MG63 (cell line): ENCODE measurements at regions not wholly inside any gene's neighbourhood (a gene's known extent, or its start where the extent isn't known, plus 50 kb on each side); places are given as distances from the start of the nearest gene placed in this dataset.
"Not testable (repeated sequence)": the region's sequence is repeated elsewhere in the genome, so short reads cannot be mapped to it uniquely, and the experiment has no call there.

Experiments used
- DNase-seq: peaks from one replicate; pipeline ENCODE4 v3.0.0-alpha.2; 2020
- H3K27me3 ChIP-seq: fragments of 250-450 bp; sonication (Bioruptor Pico); 2 replicates; pipeline ENCODE4 v1.5.1; 2020; ENCODE audit warnings: mild to moderate bottlenecking, moderate library complexity
- H3K36me3 ChIP-seq: fragments of 250-450 bp; sonication (Bioruptor Pico); 2 replicates; pipeline ENCODE4 v1.5.1; 2020; ENCODE audit warnings: mild to moderate bottlenecking, moderate library complexity
- H3K4me3 ChIP-seq: fragments of 250-450 bp; sonication (Bioruptor Pico); 2 replicates; pipeline ENCODE4 v1.5.1; 2020; ENCODE audit warnings: mild to moderate bottlenecking, moderate library complexity
- H3K9me3 ChIP-seq: fragments of 250-450 bp; sonication (Bioruptor Pico); 2 replicates; pipeline ENCODE4 v1.5.1; 2020; ENCODE audit warnings: mild to moderate bottlenecking, moderate library complexity

DNA sequence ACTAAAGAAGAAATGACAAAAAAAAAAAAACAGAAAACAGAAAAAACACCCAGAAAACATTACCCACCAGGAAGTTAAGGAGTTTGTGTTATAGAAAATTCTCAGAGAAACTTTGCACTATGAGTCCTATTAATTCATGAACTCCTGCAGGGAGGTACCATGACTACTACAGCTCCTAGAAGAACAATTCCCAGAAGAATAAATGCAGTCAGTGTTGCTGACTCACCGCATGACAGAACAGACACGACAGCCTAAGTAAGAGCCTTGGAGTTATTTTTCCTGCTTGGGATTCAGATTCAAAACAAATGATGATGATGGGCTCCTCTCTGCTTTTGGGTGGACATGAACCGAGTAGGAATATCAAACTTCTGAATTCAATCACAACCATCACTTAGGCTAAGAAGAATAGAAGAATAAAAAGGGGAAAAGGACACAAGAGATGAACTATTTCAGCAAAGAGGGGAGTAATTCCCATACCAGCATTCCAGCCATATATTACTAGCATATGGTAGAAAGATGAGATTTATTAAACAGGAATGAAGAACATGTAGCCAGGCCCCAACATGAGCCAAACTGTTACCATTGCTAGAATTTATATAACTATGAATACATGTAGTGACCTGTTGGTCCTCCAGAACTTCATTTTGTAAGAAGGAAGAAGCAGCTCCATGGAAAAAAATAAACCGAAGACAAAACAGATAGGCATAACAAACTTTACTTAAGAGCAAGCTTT is 209.6 kb upstream of the PDE4D start:
- Histone ChIP-seq H3K9me3 (no peaks in the 10 kb centered on the region), H3K27me3 (no peaks in the 10 kb centered on the region), H3K36me3 (no peaks in the 10 kb centered on the region), H3K4me3 (no peak overlapping the region)
- no peak for DNase-seq

DNA sequence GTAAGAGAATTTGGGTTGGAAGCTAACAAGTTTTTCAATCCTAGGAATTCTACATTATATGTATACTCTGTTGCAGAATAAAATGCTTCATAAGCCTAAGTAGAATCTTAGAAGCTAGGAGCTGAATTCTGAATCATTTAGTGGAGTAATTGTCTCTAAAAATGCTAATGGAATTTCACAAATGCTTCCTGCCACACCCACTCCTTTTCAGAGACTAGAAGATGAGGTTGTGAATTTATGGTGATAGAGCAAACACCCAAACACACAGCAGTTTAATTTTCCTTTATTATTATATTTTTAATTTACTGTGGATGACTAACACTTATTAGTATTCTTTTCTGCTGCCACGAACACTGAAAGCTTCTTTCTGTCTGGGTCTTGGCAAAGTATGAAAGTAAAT is 208.0 kb upstream of the PDE4D start:
- Histone ChIP-seq H3K36me3 (no peaks in the 10 kb centered on the region), H3K27me3 (no peaks in the 10 kb centered on the region), H3K4me3 (no peak overlapping the region), H3K9me3 (no peaks in the 10 kb centered on the region)
- no peak for DNase-seq

DNA sequence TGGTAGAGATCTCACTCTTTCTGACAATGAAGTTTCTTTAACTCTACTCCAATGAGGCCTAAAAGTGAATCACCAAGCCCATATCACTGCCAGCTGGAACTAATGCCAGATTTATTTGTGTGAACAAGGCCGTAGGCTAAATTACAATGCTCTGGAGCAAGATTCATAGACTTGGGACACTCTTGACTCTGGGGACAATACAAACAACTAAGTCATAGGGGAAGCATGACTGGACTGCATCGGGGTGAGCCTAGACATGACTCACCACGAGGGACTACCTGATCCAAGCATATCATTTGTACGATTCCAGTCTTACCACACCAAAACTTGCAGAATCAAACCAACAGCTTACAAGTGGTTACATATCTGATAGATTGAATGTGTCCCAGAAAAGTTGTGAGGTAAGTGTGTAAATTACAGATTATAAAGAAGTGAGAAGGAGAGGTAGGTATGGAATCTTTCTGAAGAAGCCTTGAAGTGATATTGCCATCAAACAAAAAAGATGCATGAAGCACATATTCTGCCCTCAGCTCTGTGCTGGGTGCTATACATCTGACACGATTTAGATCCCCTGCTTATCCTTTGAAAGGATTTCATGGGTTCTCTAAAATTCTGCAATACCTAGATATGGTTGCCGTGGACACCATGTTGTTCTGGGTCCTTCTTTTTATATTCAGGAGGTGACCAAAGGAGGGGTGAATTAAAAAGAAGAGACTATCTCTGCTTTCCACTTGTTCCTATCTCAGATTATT is 199.3 kb upstream of the PDE4D start:
- Histone ChIP-seq H3K27me3 (no peaks in the 10 kb centered on the region), H3K9me3 (no peaks in the 10 kb centered on the region), H3K4me3 (no peak overlapping the region), H3K36me3 (no peaks in the 10 kb centered on the region)
- peak; percentile 8 for DNase-seq

DNA sequence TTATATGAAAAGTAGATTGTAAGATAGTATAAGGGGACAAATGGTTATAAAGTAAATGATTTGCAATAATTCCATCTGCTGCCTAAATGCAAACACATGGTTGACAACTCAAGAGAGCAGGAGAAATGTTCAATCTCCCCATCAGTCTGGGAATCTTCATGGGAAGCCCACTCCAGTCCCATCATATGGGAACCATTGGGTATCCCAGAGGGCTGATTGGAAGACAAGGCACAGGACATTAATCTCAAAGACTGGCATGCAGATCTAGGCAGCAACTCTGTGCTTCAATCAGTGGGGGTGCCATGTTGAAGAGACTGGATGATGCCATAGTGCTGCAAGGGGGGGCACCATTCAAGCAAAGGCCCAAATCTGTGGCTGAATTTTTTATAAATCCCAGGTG is 193.1 kb upstream of the PDE4D start:
- no peaks in the 10 kb centered on the region for H3K27me3 ChIP-seq
- H3K36me3 ChIP-seq, result no peaks in the 10 kb centered on the region
- H3K4me3 ChIP-seq, result no peak overlapping the region
- H3K9me3 ChIP-seq, result no peaks in the 10 kb centered on the region
- no peak for DNase-seq

DNA sequence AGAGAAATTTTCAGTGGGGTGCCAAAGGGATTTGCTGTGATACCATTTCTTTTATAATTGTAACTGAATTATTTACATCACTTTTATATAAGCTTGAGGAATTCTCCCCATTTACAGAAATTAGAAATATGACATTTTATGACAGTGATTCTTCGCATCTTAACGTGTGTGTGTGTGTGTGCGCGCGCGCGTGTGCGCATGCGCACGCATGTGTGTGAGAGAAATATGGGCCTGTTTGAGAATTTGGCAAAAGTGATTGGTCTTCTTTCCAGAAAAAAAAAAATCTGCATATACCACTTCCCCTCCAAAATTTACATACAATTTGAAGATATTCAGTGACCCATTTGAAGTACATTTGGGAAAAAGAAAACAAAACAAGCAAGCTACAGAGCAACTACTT is 190.7 kb upstream of the PDE4D start:
- Histone ChIP-seq H3K4me3 (no peak overlapping the region), H3K27me3 (no peaks in the 10 kb centered on the region), H3K36me3 (no peaks in the 10 kb centered on the region), H3K9me3 (no peaks in the 10 kb centered on the region)
- DNase-seq, result no peak

DNA sequence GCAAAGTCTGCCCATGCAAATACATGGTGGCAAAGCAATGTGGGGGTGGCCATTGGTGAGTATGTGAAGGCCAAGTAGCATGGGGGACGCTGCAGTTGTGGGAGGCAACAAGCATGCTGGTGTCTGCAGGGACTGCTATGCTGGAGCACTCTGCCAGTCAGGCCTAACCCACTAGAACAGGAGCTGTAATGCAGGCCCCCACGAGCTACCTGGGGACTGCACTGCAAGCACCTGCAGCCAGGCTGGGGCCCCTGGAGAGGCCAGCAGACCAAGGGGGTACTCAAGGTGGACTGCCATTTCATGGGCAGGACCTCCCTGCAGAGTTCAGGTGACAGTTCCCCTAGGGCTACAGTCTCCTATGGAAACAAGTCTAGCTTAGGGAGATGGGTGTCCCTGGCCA is 183.8 kb upstream of the PDE4D start:
- no peaks in the 10 kb centered on the region; the same call in 1 of the 2 replicates for H3K9me3 ChIP-seq
- H3K36me3 ChIP-seq, result no peaks in the 10 kb centered on the region

DNA sequence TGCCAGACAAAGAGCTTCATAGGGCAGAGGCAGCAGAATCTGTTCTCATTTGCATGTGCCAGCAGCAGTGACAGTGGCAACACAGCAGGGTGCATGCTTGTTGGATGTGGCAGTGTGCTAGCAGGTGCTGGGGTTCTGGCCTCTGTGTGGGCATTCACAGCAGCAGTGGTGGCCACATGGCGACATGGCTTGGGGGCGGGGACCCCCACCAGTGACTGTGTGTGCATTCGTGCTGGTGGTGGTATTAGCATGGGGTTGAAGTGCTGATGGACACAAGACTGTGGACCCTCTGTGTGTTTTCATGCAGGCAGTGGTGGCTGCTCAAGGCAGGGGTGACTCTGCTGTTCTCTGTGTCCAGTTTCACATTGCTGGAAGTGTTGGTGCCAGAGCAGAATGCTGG is 183.2 kb upstream of the PDE4D start:
- no peak for DNase-seq
- no peaks in the 10 kb centered on the region for H3K36me3 ChIP-seq
- H3K27me3 ChIP-seq, result no peaks in the 10 kb centered on the region
- no peaks in the 10 kb centered on the region; the same call in 1 of the 2 replicates for H3K9me3 ChIP-seq
- no peak overlapping the region for H3K4me3 ChIP-seq

More for the DNA sequence above, 183.8 kb upstream of the PDE4D start:
- Histone ChIP-seq H3K4me3 (no peak overlapping the region), H3K27me3 (no peaks in the 10 kb centered on the region)
- DNase-seq, result no peak

DNA sequence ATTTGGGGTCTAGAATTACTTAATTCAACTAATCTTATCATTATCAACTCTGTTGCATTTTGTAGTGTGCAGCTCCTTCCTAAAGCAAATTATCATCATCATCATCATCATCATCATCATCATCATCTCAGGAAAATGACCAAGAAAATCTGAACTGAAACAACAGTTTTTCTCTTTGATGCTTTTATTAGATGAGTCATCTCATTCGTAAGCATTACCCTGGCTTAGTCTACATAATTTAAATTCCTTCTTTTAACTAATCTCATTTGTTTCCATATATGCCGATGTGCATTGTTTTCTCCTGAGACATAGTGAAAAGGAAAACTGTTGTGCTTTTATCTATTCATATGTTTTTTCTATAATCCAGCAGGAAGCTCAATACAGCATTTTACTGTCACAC is 173.0 kb upstream of the PDE4D start:
- Histone ChIP-seq H3K4me3 (no peak overlapping the region), H3K36me3 (no peaks in the 10 kb centered on the region), H3K27me3 (no peaks in the 10 kb centered on the region), H3K9me3 (no peaks in the 10 kb centered on the region)
- DNase-seq, result no peak

DNA sequence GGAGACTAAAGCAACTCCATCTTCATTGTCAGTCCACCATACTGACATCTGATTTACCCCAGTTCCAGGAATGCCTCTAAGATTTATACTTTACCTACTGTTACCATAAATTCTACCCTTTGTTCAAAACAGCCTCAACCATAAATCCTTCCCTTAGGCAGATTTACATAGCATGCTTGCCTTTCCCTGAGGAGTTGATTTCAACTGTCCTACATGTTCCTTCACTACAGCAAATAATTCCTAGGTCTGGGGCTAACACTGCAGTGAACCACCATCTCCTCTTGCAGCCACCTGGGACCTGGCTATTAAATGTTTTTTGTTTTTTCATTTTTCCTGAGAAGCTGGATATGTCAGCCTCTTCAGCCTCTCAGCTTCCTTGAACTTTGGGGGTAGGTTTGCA is 166.9 kb upstream of the PDE4D start:
- DNase-seq, result no peak
- no peaks in the 10 kb centered on the region for H3K36me3 ChIP-seq
- no peaks in the 10 kb centered on the region for H3K9me3 ChIP-seq
- H3K4me3 ChIP-seq, result no peak overlapping the region
- no peaks in the 10 kb centered on the region; the same call in 1 of the 2 replicates for H3K27me3 ChIP-seq

DNA sequence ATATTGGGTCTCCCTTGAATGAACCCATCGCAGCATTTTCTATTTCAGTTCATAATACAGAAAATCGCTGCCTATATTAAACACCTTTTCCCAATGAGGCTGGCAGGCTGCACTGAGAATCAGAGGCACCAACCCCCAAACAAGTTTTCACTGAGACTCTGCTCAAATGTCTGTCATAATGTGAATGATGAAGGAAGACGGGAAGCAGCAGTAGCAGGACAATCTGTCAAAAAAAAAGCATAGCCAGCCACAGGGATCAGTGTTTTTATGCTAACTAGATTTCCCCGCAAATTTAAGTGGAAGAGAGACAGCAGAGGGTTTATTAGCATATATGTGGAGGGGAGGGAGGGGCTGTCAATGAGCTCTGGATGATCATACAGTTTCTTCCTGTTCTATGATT is 162.7 kb upstream of the PDE4D start:
- no peak for DNase-seq
- no peaks in the 10 kb centered on the region for H3K9me3 ChIP-seq
- H3K36me3 ChIP-seq, result no peaks in the 10 kb centered on the region
- H3K27me3 ChIP-seq, result no peaks in the 10 kb centered on the region; the same call in 1 of the 2 replicates
- H3K4me3 ChIP-seq, result no peak overlapping the region

DNA sequence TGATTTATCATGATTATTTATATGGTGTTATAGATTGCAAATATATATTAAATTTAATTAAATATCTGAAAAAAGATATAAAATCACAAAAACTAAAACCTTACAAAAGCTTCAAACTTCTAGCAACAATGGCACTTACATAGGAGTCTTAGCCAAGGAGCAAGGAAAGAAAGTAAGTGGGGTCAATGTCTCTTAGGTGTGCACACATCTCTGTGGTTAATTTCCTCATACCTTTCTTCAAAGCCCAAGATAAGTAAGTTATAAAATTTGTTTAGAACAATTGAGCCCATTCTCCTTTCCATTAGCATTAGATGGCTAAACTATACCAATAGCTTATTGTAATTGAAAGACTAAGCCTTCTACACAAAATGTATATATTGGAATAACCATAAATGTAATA is 161.6 kb upstream of the PDE4D start:
- no peak overlapping the region for H3K4me3 ChIP-seq
- H3K9me3 ChIP-seq, result no peaks in the 10 kb centered on the region
- no peaks in the 10 kb centered on the region; the same call in 1 of the 2 replicates for H3K27me3 ChIP-seq
- H3K36me3 ChIP-seq, result no peaks in the 10 kb centered on the region
- no peak for DNase-seq

DNA sequence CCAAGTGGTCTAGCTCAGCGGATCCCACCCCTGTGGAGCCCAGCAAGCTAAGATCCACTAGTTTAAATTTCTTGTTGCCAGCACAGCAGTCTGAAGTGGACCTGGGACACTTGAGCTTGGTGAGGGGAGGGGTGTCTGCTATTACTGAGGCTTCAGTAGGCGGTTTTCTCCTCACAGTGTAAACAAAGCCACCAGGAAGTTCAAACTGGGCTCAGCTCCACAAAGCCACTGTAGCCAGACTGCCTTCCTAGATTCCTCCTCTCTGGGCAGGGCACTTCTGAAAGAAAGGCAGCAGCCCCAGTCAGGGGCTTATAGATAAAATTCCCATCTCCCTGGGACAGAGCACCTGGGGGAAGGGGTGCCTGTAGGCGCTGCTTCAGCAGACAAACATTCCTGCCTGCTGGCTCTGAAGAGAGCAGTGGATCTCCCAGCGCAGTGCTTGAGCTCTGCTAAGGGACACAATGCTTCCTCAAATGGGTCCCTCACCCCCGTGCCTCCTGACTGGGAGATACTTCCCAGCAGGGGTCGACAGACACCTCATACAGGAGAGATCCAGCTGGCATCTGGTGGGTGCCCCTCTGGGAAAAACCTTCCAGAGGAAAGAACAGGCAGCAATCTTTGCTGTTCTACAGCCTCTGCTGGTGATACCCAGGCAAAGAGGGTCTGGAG is 148.6 kb upstream of the PDE4D start:
- not testable (repeated sequence) for H3K9me3 ChIP-seq, DNase-seq, H3K27me3 ChIP-seq, H3K4me3 ChIP-seq, H3K36me3 ChIP-seq

DNA sequence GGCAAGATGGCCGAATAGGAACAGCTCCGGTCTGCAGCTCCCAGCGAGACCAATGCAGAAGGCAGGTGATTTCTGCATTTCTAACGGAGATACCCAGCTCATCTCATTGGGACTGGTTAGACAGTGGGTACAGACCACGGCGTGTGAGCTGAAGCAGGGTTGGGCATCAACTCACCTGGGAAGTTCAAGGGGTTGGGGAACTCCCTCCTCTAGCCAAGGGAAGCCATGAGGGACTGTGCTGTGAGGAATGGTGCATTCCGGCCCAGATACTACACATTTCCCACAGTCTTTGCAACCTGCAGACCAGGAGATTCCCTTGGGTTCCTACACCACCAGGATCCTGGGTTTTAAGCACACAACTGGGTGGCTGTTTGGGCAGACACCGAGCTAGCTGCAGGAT is 148.0 kb upstream of the PDE4D start:
- H3K4me3 ChIP-seq, result not testable (repeated sequence)

DNA sequence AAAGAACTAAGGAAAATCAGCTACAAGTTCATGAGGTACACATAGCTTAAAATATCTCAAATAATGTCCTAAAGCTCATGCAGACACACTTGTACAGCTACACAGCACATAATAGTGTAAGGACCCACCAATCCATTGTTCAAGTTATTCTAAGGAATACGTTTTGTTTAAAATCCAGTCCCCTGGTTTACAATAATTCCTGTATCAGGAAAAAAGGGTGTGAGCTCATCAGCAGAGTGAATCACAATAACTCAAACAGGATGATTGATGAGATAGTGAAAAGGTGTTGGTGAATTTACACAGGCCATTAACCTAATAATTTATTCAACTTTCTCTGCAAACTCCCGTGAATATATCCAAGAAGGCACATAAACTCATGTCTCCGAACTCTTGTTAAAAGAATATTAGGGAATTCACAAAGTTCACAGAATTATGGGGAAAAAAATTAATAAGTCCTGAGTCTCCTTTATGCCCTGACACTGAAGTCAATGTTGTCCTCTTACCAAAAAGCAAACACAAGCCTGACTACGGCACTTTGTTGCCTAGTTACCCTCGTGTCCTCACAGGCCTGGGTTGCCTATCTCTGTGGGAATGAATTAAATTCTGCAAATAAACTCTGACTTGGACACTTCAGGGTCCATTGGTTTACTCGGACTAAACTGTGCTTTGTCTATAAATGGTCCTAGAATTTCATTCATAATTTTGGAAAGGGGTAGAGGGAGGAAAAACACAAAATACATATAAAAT is 142.8 kb upstream of the PDE4D start:
- no peaks in the 10 kb centered on the region for H3K36me3 ChIP-seq
- DNase-seq, result no peak
- no peak overlapping the region for H3K4me3 ChIP-seq
- H3K9me3 ChIP-seq, result no peaks in the 10 kb centered on the region
- H3K27me3 ChIP-seq, result no peaks in the 10 kb centered on the region

More for the DNA sequence above, 148.0 kb upstream of the PDE4D start:
- not testable (repeated sequence) for H3K36me3 ChIP-seq, H3K9me3 ChIP-seq, DNase-seq, H3K27me3 ChIP-seq

DNA sequence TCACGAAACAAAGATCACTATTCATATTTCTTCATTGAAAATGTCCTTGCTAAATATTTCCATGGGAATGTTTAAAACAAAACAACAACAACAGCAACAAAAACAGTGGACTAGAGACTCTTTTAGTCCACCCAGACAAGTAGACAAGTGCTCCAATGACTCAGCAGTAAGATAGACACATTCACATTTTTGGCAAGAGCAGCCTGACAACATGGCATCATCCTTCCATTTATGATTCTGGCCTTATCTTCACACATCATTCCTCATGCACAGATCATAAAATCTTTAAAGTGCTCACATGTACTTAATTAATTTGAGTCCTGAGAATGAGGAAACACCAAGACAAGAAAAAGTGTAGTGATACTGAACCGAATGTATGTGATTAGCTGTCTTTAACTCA is 132.6 kb upstream of the PDE4D start:
- Histone ChIP-seq H3K9me3 (no peaks in the 10 kb centered on the region), H3K27me3 (no peaks in the 10 kb centered on the region), H3K36me3 (no peaks in the 10 kb centered on the region), H3K4me3 (no peak overlapping the region)
- DNase-seq, result no peak

DNA sequence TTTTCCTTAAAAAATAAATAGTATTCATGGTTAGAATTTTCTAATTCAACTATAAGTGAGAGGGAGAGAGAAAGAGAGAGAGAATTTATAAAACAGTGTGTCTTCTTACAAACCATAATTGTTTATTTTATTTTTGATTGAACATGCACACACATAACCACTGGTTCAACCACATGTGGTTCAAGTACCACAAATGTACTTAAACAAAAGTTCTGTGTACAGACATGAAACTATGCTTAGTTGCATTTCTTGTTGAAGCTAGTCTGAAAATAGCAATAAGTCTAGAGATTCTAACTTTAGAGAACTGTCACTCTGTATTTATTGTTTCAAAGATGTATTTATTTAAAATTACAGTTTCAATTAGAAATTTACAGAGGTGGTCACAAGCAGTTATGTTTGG is 130.6 kb upstream of the PDE4D start:
- H3K9me3 ChIP-seq, result no peaks in the 10 kb centered on the region
- H3K27me3 ChIP-seq, result no peaks in the 10 kb centered on the region
- DNase-seq, result no peak
- no peak overlapping the region for H3K4me3 ChIP-seq
- H3K36me3 ChIP-seq, result no peaks in the 10 kb centered on the region

DNA sequence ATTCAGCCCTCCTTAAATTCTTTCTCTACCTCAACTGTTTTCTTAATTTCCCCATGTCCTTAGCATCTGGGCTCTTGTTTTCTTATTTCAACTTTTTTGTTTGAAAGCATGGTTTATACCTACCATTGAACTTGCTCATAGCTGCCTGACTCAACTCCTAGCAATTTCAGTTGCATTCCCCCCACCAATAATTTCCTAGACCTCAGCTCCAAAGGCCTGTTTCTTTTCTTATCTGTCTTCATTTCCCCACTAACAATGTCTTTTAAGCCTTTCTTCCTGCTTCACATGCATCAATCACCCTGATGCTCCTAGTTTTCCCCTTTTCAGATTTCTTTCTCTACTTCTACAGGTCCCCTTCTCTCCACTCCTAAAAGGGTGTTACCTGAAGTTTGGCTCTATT is 129.7 kb upstream of the PDE4D start:
- no peak for DNase-seq
- H3K36me3 ChIP-seq, result no peaks in the 10 kb centered on the region
- H3K9me3 ChIP-seq, result no peaks in the 10 kb centered on the region
- H3K27me3 ChIP-seq, result no peaks in the 10 kb centered on the region
- H3K4me3 ChIP-seq, result no peak overlapping the region
